SK-N-SH (cell line): ENCODE measurements at regions not wholly inside any gene's neighbourhood (a gene's known extent, or its start where the extent isn't known, plus 50 kb on each side); places are given as distances from the start of the nearest gene placed in this dataset.

Experiments used
- CTCF ChIA-PET: fragments of 300-600, 350-600 bp; formaldehyde crosslinking; extraction: SDS; loops from one replicate; lab custom pipeline; 2021; lab: Yijun Ruan, JAX
- POLR2A ChIA-PET: fragments of 350-600 bp; sonication (Branson Sonifier 250); formaldehyde crosslinking; extraction: SDS; loops from one replicate; lab custom pipeline; 2020; ENCODE audit warnings: antibody characterized with exemption, inconsistent platforms; lab: Yijun Ruan, JAX
- DNase-seq: peaks from one replicate; pipeline ENCODE4 v3.0.0; 2012
- H2AFZ ChIP-seq: fragments of 200-600 bp; sonication (generic); 2 replicates; pipeline ENCODE4 v1.8.1; 2016; ENCODE audit warnings: antibody characterized with exemption, mild to moderate bottlenecking, low read depth
- H3F3A ChIP-seq: fragments of 200-600 bp; sonication (generic); replicated peaks from 2 replicates; pipeline ENCODE3; 2016; ENCODE audit warnings: antibody characterized with exemption, mild to moderate bottlenecking; ENCODE audit not compliant: insufficient read depth
- H3K27ac ChIP-seq, 2 experiments: fragments of 200-500 bp in 1 of 2; fragments of 200-600 bp in 1 of 2; sonication (Bioruptor generic) in 1 of 2; sonication (generic), shearing (Covaris generic) in 1 of 2; 2 replicates each; pipeline versions ENCODE4 v1.5.1 to v1.6.1; 2014 to 2016; ENCODE audit warnings: low read depth in 2 of 2, inconsistent platforms in 1 of 2, low read length in 1 of 2, mild to moderate bottlenecking in 1 of 2, mixed read lengths in 1 of 2
- H3K27me3 ChIP-seq: fragments of 200-600 bp; sonication (generic), shearing (Covaris generic); 2 replicates; pipeline ENCODE4 v1.6.1; 2016; ENCODE audit warnings: mixed run types; ENCODE audit not compliant: insufficient read depth
- H3K36me3 ChIP-seq, 2 experiments: fragments of 200-500 bp in 1 of 2; fragments of 200-600 bp in 1 of 2; sonication (Bioruptor generic) in 1 of 2; sonication (generic) in 1 of 2; replicated peaks in 1 of 2; 2 replicates each; pipeline versions ENCODE3 to v1.5.1; 2014 to 2016; ENCODE audit warnings: low read length in 1 of 2, mild to moderate bottlenecking in 1 of 2; ENCODE audit not compliant: insufficient read depth in 2 of 2, control insufficient read depth in 1 of 2
- H3K4me1 ChIP-seq, 2 experiments: fragments of 200-500 bp in 1 of 2; fragments of 200-600 bp in 1 of 2; sonication (Bioruptor generic) in 1 of 2; sonication (generic), shearing (Covaris generic) in 1 of 2; 2 replicates each; pipeline versions ENCODE4 v1.5.1 to v1.6.1; 2014 to 2016; ENCODE audit warnings: low read depth in 1 of 2, low read length in 1 of 2, mixed run types in 1 of 2; ENCODE audit not compliant: insufficient read depth in 2 of 2, control insufficient read depth in 1 of 2
- H3K4me2 ChIP-seq: fragments of 200-600 bp; sonication (generic), shearing (Covaris generic); 2 replicates; pipeline ENCODE4 v1.6.1; 2017; ENCODE audit warnings: mixed run types
- H3K4me3 ChIP-seq, 2 experiments: fragments of 200-500 bp in 1 of 2; fragments of 200-600 bp in 1 of 2; sonication (Bioruptor generic) in 1 of 2; sonication (generic), shearing (Covaris generic) in 1 of 2; 2 replicates each; pipeline versions ENCODE4 v1.5.1 to v1.8.1; 2014 to 2016; ENCODE audit warnings: low read depth in 2 of 2, inconsistent platforms in 1 of 2, low read length in 1 of 2, mild to moderate bottlenecking in 1 of 2, mixed read lengths in 1 of 2, moderate library complexity in 1 of 2
- H3K79me2 ChIP-seq: fragments of 200-600 bp; sonication (generic); 2 replicates; pipeline ENCODE4 v1.8.1; 2017; ENCODE audit warnings: mild to moderate bottlenecking; ENCODE audit not compliant: insufficient read depth
- H3K9ac ChIP-seq: fragments of 200-600 bp; sonication (generic); 2 replicates; pipeline ENCODE4 v1.6.1; 2017; ENCODE audit warnings: mixed run types
- H3K9me2 ChIP-seq: fragments of 200-600 bp; sonication (generic); 2 replicates; pipeline ENCODE4 v1.6.1; 2017; ENCODE audit warnings: mixed run types
- H3K9me3 ChIP-seq: fragments of 200-600 bp; sonication (generic); 2 replicates; pipeline ENCODE4 v1.6.1; 2017; ENCODE audit warnings: mixed run types, mild to moderate bottlenecking, moderate library complexity
- H4K20me1 ChIP-seq: fragments of 200-600 bp; sonication (generic); 2 replicates; pipeline ENCODE4 v1.6.1; 2017; ENCODE audit warnings: mild to moderate bottlenecking, mixed run types; ENCODE audit not compliant: insufficient read depth
- CHD2 ChIP-seq: fragments of 150-350 bp; IDR thresholded peaks from 2 replicates; pipeline ENCODE4 v1.6.1; 2018; ENCODE audit warnings: low read length; ENCODE audit not compliant: partially characterized antibody
- ELF1 ChIP-seq: IDR thresholded peaks from 2 replicates; pipeline ENCODE4 v1.4.0; 2012
- EP300 ChIP-seq, 2 experiments: IDR thresholded peaks; 2 replicates each; pipeline versions ENCODE4 v1.4.0 to v1.6.1; 2012; ENCODE audit warnings: borderline replicate concordance in 1 of 2, low read depth in 1 of 2, low read length in 1 of 2
- FOSL2 ChIP-seq: IDR thresholded peaks from 2 replicates; pipeline ENCODE4 v1.4.0; 2012; ENCODE audit warnings: low read depth, mild to moderate bottlenecking, moderate library complexity, borderline replicate concordance
- GABPA ChIP-seq: IDR thresholded peaks from 2 replicates; pipeline ENCODE4 v1.4.0; 2012; ENCODE audit warnings: low read depth, mild to moderate bottlenecking
- NFIC ChIP-seq: IDR thresholded peaks from 2 replicates; pipeline ENCODE4 v1.4.0; 2012; ENCODE audit warnings: borderline replicate concordance
- NRF1 ChIP-seq: IDR thresholded peaks from 2 replicates; pipeline ENCODE4 v1.6.1; 2012; ENCODE audit warnings: low read depth, mild to moderate bottlenecking, low read length
- RCOR1 ChIP-seq: fragments of 150-350 bp; IDR thresholded peaks from 2 replicates; pipeline ENCODE4 v1.6.1; 2017; ENCODE audit warnings: antibody characterized with exemption, low read length
- RFX5 ChIP-seq: IDR thresholded peaks from 2 replicates; pipeline ENCODE4 v1.6.1; 2012; ENCODE audit warnings: mild to moderate bottlenecking, improper control_type of control experiment, low read length
- SIN3A ChIP-seq: IDR thresholded peaks from 2 replicates; pipeline ENCODE4 v1.6.1; 2012; ENCODE audit warnings: low read depth, mild to moderate bottlenecking, low read length, moderate library complexity, borderline replicate concordance
- SMC3 ChIP-seq: IDR thresholded peaks from 2 replicates; pipeline ENCODE4 v1.6.1; 2012; ENCODE audit warnings: low read depth, low read length, improper control_type of control experiment
- TAF1 ChIP-seq: IDR thresholded peaks from 2 replicates; pipeline ENCODE4 v1.6.1; 2012; ENCODE audit warnings: low read depth, mild to moderate bottlenecking, low read length, moderate library complexity, borderline replicate concordance
- TEAD4 ChIP-seq: IDR thresholded peaks from 2 replicates; pipeline ENCODE4 v1.4.0; 2012; ENCODE audit warnings: mild to moderate bottlenecking, borderline replicate concordance; ENCODE audit not compliant: insufficient read depth
- WGBS: methylation state at CpG from one replicate; pipeline ENCODE4 v1.1.6; 2017; ENCODE audit warnings: low lambda C conversion rate; 5-methylcytosine and 5-hydroxymethylcytosine counted together
- TF ChIP-seq, protein P1 (sequence below): fragments of 150-350 bp; IDR thresholded peaks from 2 replicates; pipeline ENCODE4 v1.6.1; 2016; ENCODE audit warnings: mild to moderate bottlenecking, low read depth, low read length
- TF ChIP-seq, protein P2 (sequence below): fragments of 200-600 bp; sonication (generic); IDR thresholded peaks from 2 replicates; pipeline ENCODE4 v1.6.1; 2017; ENCODE audit warnings: antibody characterized with exemption, mild to moderate bottlenecking, moderate library complexity
- TF ChIP-seq, protein P3 (sequence below): fragments of 150-350 bp; IDR thresholded peaks from 2 replicates; pipeline ENCODE4 v1.6.1; 2017; ENCODE audit warnings: antibody characterized with exemption, low read length, low read depth, borderline replicate concordance
- TF ChIP-seq, protein P4 (sequence below): IDR thresholded peaks from 2 replicates; pipeline ENCODE4 v1.4.0; 2012; ENCODE audit warnings: low read depth, borderline replicate concordance

DNA sequence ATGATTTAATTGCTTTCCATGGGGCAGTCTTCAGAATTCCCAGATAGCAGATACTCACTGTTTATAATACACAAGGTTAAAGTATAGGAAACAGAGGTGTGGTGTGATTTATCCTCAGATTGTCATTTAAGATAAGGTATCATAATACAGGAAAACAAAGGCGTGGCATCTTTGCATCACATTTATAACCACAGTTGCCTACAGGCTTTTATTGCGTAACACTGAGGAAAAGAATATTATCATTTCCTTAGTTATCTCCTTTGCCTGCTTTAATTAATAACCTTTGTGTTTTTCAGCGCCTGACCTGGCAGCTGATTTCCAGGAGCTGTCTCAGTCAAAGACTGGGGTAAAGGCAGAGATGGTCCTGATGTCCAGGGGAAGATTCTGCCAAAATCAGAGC, 68.8 kb downstream of the SSX7 start:
- CTCF ChIA-PET = interaction anchor here (0.6 kb wide), 1 partner anchor 11 kb away, joined by 3 read pairs; no protein-coding TSS in a partner anchor
- no peak for DNase-seq
- Histone ChIP-seq H3F3A (no peaks in the 10 kb centered on the region), H3K27me3 (peaks cover 39% of the 10 kb centered on the region; the same call in 1 of the 2 replicates), H3K9ac (no peak overlapping the region), H4K20me1 (no peaks in the 10 kb centered on the region), H3K79me2 (no peaks in the 10 kb centered on the region), H3K9me2 (no peaks in the 10 kb centered on the region), H3K4me2 (no peak overlapping the region), H3K4me3 (no peak overlapping the region), H2AFZ (no peak overlapping the region), H3K36me3 (no peaks in the 10 kb centered on the region), H3K4me1 (no peaks in the 10 kb centered on the region), H3K9me3 (no peaks in the 10 kb centered on the region), H3K27ac (no peak overlapping the region)
- POLR2A ChIA-PET = no interaction called here
- WGBS = 3% methylated on average over 3 of the region's 3 CpGs
- TF ChIP-seq, protein P1, sequence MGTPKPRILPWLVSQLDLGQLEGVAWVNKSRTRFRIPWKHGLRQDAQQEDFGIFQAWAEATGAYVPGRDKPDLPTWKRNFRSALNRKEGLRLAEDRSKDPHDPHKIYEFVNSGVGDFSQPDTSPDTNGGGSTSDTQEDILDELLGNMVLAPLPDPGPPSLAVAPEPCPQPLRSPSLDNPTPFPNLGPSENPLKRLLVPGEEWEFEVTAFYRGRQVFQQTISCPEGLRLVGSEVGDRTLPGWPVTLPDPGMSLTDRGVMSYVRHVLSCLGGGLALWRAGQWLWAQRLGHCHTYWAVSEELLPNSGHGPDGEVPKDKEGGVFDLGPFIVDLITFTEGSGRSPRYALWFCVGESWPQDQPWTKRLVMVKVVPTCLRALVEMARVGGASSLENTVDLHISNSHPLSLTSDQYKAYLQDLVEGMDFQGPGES = no peak
- TF ChIP-seq TEAD4 (no peak), TAF1 (no peak), SMC3 (no peak), RCOR1 (no peak), EP300 (IDR thresholded peaks at IDR 0.05; ENCODE audit: borderline replicate concordance in 1 of 2, low read depth in 1 of 2, low read length in 1 of 2) (no peak), NFIC (no peak), FOSL2 (no peak), RFX5 (no peak), ELF1 (no peak), CHD2 (no peak), GABPA (no peak), NRF1 (no peak), SIN3A (no peak)
- TF ChIP-seq, protein P2, sequence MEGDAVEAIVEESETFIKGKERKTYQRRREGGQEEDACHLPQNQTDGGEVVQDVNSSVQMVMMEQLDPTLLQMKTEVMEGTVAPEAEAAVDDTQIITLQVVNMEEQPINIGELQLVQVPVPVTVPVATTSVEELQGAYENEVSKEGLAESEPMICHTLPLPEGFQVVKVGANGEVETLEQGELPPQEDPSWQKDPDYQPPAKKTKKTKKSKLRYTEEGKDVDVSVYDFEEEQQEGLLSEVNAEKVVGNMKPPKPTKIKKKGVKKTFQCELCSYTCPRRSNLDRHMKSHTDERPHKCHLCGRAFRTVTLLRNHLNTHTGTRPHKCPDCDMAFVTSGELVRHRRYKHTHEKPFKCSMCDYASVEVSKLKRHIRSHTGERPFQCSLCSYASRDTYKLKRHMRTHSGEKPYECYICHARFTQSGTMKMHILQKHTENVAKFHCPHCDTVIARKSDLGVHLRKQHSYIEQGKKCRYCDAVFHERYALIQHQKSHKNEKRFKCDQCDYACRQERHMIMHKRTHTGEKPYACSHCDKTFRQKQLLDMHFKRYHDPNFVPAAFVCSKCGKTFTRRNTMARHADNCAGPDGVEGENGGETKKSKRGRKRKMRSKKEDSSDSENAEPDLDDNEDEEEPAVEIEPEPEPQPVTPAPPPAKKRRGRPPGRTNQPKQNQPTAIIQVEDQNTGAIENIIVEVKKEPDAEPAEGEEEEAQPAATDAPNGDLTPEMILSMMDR = no peak
- TF ChIP-seq, protein P3, sequence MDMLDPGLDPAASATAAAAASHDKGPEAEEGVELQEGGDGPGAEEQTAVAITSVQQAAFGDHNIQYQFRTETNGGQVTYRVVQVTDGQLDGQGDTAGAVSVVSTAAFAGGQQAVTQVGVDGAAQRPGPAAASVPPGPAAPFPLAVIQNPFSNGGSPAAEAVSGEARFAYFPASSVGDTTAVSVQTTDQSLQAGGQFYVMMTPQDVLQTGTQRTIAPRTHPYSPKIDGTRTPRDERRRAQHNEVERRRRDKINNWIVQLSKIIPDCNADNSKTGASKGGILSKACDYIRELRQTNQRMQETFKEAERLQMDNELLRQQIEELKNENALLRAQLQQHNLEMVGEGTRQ = no peak
- TF ChIP-seq, protein P4, sequence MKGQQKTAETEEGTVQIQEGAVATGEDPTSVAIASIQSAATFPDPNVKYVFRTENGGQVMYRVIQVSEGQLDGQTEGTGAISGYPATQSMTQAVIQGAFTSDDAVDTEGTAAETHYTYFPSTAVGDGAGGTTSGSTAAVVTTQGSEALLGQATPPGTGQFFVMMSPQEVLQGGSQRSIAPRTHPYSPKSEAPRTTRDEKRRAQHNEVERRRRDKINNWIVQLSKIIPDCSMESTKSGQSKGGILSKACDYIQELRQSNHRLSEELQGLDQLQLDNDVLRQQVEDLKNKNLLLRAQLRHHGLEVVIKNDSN = no peak
